ENCODE measurements at regions not wholly inside any gene's neighbourhood (a gene's known extent, or its start where the extent isn't known, plus 50 kb on each side); places are given as distances from the start of the nearest gene placed in this dataset.

DNA sequence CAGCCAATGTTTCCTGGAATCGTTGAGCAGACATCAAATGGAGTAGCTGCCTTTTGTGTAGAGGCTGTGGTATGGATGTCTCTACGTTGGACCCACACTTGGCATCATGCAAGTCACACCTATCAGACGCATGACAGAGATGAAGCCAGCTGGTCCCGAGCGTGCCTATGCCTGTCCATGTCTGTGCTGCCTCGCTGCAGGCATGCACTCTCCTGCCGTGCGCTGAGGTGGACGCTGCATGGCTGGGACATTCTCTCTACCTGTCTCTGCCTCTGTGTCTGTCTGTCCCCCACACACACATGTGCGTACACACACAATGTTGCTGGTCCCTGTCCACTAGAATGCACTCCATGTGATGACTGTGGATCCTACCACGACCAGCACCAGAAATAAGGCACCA is 514.2 kb upstream of the MYT1L start:
- DNase-seq = no peak

- no peak for DNase-seq
These were observed 513.0 kb upstream of the MYT1L start for GRCh38 chr2:2843969-2844548.

DNA sequence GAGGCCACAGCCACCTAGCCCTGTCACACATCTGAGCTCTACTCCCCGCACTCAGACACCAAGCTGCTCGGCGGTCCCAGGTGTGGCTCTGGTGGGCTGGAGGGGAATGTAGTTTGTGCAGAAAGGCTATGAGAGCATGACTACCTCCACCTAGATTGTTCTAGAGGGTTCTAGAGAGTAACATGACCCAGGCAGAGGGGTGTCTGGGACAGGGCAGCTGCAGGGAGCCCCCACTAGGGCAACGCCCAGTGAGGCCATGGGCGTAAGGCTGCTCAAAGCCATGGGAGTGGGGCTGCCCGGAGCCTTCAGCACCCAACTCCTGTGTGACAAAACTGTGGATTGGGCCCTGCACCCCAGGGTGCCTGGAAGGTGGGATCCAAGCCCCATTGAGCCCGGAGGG is 511.4 kb upstream of the MYT1L start:
- DNase-seq = no peak

DNA sequence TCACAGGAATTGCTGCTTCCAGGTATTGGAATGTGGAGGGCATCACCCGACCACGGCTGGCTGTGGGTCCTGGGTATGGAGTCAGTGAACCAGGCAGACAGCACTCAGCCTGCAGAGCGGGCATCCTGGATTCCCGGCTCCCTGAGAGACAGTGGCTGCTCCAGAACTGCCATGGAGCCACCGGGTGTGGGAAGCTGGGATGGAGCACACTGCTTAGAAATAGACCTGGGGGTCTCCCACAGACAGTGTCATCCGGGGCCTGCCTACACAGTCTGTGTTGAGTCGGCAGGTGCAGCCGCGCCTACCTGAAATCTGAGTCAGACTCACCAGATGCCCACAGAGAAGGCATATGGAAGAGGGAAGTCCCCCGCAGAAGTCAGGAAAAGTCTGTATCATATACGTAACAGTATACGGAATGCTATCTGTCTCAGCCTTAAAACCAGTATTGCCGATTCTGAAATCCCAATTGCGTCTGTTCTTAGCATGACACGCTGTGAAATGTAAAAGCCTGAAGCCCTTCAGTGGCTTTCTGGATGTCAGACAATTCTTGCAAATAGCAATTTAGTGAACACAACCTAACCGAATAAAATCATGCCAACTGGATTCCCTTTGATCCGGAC is 509.7 kb upstream of the MYT1L start:
- DNase-seq = no peak

- no peak for DNase-seq
These were observed 508.9 kb upstream of the MYT1L start for GRCh38 chr2:2839782-2840531.

DNA sequence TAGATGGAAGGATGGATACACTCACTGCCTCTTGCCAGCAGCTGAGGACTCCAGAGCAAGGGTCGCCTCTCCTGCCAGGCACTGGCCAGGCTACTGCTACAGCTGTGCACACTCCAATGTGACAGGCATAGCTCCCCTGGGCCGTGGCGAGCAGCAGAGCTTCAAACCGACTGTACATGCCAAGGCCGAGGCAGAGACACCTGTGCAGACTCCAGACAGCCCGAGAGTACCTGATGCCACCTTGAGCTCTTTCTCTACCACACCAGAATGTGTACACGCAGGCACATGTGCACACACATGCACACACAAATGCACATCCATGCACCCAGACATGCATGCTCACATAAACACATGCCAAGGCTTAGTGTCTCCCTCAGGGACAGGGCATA is 508.3 kb upstream of the MYT1L start:
- DNase-seq = no peak

GRCh38 chr2:2838548-2838845 is 507.4 kb upstream of the MYT1L start:
- DNase-seq = no peak

DNA sequence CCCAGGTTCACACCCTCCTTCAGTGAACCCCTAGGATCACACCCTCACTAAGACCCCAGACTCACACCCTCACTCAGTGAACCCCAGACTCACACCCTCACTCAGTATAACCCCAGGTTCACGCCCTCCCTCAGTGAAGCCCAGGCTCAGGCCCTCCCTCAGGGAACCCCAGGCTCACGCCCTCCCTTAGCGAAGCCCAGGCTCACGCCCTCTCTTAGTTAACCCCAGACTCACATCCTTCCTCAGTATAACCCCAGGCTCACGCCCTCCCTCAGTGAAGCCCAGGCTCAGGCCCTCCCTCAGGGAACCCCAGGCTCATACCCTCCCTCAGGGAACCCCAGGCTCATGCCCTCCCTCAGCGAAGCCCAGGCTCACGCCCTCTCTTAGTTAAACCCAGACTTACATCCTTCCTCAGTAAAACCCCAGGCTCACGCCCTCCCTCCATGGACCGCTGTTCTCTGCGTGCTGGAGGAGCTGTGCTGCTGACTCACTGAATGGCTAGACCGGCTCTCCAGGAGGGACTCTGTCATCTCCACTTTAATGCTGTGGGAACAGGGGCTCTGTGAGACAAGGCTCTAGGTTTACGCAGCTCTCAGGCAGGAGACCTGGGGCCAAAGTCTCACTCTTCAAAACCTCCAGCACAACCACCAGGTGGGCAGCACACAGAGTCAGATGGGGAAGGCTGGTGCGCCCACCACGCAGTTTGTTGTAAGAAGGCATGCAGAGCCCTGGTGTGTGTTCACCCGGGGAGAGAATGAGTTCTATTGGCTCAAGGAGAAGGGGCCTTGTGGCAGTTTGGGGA is 506.9 kb upstream of the MYT1L start:
- DNase-seq = no peak

- no peak for DNase-seq
These were observed 505.4 kb upstream of the MYT1L start for GRCh38 chr2:2836343-2837070.

DNA sequence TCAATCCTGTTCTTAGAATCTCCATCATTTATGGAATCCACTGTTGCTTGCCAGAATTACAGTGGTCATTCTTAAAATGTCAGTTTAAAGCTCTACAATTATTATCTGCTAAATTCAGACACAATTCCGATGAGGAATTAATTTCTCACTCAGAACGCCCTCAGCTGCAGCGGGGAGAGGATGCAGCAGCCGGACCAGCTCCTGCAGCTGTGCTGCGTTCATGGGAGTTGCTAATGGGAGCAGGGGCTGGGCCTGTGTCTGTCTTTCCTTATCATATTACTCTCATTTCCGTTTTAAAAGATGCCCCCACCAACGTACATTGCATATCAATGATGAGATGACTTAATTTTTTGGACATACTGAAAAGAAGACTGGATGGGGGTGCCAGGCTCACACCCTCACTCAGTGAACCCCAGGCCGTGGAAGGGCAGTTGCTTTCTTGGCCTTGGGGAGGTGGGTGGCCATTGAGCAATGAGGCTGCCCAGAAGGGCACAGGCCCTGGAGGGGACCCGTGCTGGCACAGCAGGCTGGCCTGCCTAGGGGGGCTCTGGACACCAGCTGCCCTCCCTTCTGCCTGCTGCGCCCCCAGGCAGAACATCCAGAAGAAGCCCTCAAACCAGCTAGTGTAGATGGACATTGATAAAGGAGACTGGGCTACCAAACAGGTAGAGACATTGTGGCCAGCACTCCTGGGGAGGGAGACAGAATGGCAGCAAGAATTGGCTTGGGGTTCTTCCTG is 503.6 kb upstream of the MYT1L start:
- no peak for DNase-seq

DNA sequence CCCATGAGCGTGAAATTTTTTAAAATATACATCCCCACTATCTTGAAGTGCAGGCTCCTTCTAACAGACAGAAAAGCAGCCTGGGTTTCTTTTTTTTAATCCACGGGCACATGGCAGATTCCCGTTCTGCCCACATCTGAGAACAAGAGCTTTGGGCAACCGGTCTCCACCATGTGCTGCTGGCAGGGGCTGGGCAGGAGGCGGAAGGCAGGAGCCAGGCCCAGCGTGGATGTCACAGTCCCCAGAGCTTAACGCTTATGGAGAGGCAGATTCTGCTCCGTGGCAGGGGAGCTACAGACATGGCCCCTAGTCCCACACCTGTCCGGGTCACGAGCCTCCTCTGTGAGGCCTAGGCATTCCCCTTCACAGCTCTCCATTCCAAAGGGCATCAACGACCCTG is 503.0 kb upstream of the MYT1L start:
- no peak for DNase-seq

DNA sequence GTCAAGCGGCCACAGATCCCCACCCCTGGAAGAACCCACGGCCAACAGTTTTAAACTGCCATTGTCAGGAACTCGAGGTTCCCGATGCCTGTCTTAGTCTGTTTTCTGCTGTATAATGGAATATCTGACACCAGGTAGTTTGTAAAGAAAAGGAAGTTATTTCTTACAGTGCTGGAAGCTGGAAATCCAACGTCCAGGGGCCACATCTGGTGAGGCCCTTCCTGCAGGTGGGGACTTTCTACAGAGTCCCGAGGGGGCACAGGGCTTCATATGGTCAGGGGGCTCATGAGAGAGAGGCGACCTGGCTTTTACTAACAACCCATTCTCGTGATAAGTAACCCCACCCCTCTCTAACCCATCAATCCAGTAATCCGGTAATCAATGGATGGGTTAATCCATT is 501.6 kb upstream of the MYT1L start:
- DNase-seq = no peak

GRCh38 chr2:2831633-2832032 is 500.6 kb upstream of the MYT1L start:
- no peak for DNase-seq

DNA sequence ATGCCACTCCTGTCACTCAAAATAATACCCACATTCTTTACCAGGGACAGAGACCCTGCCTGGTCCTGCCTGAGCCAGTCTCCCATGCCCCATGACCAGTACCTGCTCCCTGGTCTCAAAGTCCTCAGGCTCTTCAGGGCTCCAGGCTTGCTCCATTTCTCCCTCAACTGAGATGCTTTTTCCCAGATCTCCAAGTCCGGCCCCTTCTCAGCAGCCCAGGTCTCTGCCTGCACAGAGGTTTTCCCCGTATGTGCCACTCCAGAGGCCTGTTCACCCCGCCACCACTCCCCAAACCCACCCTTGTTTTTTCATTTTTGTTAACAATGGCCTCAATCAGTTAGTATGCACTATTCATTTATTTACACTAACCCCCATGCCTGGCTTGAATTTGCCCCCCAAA is 499.5 kb upstream of the MYT1L start:
- DNase-seq = no peak

GRCh38 chr2:2828774-2829368 is 497.8 kb upstream of the MYT1L start:
- DNase-seq = no peak

GRCh38 chr2:2827761-2828221 is 496.7 kb upstream of the MYT1L start:
- no peak for DNase-seq

DNA sequence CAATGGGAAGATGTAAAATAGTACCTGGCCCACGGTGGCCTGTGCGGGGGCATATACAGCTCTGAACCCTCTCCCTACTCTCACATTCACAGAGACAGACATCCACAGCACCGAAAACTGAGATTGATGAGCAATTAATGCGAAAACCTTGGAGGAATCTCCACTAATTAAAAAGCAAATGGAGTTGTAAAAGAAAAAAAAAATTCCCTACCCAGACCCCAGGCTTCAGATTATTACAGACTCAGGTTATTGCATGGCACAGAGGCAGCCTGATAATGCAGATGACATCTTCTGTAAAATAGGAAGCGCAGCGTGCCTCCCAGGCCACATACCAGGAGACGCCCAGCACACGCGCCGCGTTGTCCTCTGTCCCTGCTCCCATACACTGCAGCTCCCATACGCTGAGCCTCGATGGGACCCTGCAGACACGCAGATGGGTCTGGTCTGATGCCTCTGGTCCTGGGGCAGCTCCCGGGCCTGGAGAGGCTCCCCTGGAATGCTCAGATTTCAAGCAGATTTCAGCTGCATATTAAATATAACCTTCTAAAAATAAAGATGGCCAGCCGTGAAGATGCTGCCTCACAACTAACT is 496.1 kb upstream of the MYT1L start:
- DNase-seq = no peak

DNA sequence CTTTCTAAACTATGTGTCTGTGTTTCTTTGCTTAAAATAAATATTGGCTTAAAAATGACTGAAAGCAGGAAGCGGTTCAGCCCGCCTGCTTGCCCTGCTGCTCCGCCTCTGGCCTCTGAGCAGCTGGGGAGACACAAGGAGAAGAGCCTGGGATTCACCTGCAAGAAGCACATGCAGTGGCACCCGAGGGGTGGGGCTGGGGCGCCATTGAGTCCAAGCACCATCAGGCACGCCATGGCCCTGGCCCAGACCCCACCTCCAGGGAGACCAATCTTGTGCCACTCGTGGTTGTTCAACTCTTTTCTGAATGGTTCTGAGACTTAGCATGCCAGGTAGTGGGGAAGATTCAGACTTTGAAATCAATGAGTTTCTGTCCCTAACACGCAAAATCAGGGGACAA is 495.5 kb upstream of the MYT1L start:
- DNase-seq = no peak

DNA sequence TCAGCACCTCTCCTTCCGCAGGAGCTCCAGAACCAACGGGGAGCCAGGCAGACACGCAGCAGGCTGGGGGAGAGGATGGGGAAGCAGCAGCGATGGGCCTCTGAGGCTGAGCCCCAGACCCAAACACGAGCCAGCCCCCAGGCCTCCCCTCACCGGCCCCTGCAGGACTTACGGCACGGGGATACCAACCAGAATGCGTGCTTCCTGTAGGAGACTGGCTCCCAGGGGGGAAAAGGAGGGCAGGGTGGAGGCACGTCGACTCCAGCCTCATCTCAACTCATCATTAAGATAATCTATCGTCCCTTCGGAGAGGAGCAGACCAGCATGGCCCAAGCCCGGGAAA is 495.1 kb upstream of the MYT1L start:
- DNase-seq = no peak

- no peak for DNase-seq
These were observed 494.6 kb upstream of the MYT1L start for GRCh38 chr2:2825516-2826208.

DNA sequence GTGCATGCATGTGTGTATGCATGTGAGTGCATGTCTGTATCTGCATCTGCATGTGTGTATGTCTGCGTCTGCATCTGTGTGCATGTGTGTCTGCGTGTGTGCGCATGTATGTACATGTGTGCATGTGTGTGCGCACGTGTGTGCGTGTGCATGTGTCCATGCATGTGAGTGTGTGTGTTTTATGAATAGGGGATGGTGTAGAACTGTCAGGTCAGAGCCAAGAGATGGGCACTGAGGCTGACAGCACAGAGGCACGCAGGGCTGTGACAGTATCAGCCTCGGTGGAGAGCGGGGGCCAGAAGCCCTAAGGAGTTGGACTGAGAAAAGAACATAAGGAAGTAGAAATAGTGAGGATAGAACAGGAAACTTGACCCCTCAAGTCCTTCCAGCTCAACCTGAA is 494.0 kb upstream of the MYT1L start:
- DNase-seq = no peak

Measured in NCI-H226 (cell line).